ENCODE measurements at regions not wholly inside any gene's neighbourhood (a gene's known extent, or its start where the extent isn't known, plus 50 kb on each side); places are given as distances from the start of the nearest gene placed in this dataset.

DNA sequence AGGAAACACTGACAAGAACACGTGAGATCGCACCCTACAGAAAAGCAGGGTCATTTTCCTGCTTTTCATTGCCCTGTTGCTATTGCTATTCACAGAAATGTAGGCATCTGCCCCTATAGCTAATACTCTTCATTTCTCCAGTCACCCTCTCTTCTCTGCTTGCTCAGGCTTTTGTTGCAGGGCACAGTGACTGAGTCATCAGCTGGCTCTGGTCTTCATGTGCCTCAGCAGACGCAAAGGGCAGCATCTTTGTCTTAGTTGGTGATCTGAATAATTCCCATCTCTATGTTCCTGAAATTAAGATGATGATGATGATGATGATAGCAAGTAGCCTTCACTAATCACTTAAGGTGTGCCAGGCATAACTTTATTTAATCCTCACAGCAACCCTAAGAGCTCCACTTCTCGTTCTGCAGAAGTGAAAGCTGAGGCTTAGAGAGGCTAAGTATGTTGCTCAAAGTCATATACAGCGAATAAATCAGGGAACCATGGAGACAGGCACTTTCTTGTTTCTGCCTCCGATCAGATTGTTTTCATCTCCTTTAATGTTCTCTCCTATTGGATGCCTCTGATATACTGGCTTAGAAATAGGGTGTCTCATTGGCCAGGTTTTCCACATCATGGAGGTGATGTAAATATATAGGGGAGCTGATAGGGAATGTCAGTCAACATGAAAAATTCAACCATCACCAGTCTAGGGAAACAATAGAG lies 133.0 kb upstream of the STK32A start:
- TF ChIP-seq, protein P1, sequence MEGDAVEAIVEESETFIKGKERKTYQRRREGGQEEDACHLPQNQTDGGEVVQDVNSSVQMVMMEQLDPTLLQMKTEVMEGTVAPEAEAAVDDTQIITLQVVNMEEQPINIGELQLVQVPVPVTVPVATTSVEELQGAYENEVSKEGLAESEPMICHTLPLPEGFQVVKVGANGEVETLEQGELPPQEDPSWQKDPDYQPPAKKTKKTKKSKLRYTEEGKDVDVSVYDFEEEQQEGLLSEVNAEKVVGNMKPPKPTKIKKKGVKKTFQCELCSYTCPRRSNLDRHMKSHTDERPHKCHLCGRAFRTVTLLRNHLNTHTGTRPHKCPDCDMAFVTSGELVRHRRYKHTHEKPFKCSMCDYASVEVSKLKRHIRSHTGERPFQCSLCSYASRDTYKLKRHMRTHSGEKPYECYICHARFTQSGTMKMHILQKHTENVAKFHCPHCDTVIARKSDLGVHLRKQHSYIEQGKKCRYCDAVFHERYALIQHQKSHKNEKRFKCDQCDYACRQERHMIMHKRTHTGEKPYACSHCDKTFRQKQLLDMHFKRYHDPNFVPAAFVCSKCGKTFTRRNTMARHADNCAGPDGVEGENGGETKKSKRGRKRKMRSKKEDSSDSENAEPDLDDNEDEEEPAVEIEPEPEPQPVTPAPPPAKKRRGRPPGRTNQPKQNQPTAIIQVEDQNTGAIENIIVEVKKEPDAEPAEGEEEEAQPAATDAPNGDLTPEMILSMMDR (IDR thresholded peaks at IDR 0.05) = no peak
- no peak for TF ChIP-seq POLR2A (IDR thresholded peaks at IDR 0.05)
